Tongue (tissue), 1 donor: ENCODE measurements at regions not wholly inside any gene's neighbourhood (a gene's known extent, or its start where the extent isn't known, plus 50 kb on each side); places are given as distances from the start of the nearest gene placed in this dataset.
"Not testable (repeated sequence)": the region's sequence is repeated elsewhere in the genome, so short reads cannot be mapped to it uniquely, and the experiment has no call there.

Experiments used
- DNase-seq: peaks from one replicate; pipeline ENCODE4 v3.0.0-alpha.2; 2015

DNA sequence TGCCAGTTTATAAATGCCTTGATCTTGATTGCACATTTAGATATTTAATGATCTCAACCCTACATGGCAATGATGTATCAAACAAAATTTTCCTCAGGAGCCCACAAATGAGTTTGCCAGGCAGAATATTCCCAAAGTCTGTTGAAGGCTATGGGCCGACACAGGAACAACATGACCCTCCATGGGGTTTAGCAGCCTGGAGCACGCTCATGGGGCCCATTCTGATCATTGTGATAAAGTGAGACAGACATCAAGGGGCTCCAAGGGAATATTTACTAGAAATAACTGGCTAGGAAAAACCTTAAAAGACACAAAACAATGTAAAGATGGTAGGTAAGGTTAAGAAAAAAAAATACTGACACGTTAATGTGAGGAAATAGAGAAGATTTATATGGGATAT is 485.4 kb downstream of the PLCL1 start:
- no peak for DNase-seq

DNA sequence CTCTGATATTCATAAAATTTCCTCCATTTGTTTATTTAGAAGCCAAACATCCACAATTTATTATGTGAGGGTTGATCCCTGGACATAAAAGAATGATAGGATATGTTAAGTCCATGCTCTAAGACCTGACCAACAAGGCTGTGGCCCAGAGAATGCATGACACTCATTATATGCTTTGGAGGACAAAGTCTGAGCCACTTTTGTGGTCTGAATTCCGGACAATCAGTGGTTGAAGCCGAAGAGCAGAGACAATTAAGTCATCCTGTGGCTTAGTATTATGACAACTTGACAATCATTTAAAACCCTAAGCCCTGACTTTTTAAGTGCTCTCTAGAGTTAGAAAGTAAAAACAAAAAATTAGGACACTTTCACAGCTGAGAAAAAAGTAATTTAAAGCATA is 483.3 kb downstream of the PLCL1 start:
- no peak for DNase-seq

DNA sequence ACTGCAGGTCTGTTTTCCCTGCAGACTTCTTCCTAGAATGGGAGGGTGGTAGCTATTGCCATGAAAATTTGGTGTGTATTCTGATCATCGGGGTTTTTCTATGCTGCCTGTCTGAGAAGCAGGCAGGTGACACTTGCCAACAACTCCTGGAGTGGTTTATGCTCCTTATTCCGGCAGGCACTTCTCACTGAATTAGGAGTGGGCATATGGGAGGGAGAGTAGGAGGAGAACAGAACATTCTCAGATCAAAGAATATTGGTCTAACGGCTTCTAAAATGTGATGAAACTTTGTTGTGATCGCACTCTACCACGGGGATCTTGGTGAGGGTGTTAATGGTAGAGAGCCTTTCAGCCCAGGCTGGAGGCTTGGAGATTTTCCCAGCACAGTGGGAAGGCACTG is 480.8 kb downstream of the PLCL1 start:
- no peak for DNase-seq

DNA sequence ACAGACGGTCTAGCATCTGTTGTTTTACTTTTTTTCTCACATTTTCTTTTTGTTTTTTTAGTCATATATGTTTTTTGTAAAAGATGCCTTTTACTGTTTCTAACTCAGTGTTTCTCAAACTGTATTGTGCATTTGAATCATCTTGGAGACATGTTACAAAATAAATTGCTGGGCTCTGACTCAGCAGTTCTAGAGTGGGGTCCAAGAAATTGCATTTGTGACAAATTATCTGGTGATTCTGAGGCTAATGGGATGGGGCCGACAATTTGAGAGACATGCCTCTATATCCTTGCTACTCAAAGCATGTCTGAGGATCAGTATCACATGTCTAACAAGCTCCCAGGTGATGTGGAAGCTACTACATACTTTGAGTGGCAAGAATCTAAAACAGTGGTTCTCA is 478.8 kb downstream of the PLCL1 start:
- DNase-seq, result no peak

DNA sequence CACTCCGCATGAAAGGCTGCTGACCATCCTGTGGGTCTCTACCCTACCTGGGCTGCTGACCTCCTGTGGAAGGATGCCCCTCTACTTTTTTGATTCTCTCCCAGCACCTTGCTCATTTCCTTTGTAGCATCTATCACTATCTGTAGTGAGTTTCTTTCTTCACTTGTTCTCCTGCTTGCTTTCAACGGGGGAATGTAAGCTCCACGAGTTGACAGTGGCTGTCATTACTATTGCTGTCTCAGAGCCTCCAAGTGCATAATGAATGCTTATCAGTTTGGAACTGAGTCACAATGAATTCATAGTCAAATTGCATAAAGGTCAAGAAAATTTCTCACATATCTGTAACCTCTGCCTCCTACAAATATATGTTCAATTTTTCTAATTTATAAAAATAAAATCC is 477.7 kb downstream of the PLCL1 start:
- DNase-seq, result no peak

DNA sequence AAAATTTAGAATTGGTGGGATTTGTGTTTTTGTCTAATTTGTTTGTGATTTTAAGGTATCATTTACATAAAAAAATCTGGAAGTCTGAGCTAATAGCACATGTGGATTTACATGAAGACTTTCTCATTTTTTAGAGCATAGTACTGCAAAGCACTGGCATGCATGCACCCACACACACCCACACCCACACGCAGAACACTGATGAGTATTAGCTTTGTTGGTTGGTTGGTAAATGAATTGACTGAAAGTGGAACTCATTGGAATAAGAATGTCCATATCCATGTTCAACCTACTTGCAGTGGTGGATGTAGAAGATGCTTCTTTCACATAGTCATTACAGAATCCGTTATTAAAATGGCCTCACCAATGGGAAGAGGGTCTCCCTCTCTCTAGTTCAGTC is 475.8 kb downstream of the PLCL1 start:
- no peak for DNase-seq

DNA sequence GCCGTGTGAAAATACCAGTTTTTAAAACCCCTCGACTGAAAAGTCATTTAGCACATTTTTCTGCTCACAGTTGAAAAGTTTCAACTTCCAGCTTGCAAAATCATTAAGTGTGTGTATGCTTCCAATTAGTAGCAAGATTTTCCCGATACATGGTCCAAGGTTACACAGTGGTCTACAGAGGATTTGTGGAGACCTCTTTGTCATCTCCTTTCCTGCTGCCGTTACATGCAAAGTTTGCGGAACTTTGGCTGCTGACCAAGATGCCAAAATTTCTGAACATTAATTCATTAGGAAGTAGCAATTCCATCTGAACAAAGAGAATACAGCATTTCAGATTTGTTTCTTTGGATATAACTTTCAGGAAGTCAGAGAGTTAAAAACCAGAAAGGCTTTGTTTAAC is 474.6 kb downstream of the PLCL1 start:
- peak; percentile 31 for DNase-seq

DNA sequence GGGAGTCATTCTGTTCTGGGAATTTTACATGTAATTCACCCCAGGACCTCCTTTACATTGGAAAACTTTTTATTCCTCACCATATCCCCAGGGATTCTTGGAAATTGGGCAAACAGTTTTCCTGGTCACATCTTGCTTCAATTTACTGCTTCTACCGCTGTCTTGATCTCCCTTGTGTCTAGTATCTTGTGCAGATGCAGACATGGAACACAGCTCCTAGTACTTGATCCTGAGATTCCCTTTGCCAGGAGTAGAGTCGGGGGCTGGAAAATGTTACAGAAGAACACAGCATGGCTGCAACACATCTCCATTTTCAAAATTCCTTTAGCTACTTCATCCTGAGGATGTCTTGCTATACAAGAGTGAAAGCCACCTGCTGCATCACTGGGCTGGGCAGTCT is 472.8 kb downstream of the PLCL1 start:
- peak; percentile 47 for DNase-seq

DNA sequence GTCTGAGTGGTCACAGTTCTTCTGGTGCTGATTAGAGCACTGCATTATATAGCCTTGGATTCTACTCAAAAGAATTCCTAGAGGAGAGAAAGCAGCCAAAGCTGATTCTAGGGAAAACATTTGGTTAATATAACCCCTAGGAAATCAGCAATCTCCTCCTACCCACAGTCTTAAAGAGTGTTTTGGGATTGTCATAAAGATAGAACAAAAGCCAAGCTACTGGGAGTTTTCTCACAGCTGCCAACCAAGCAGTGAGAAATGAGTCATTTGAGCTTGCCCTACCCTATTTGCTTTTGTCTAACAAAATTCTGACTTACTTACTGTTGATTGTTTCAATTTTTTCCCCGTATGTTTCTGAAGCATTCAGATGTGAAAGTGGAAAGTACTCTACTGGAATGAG is 469.3 kb downstream of the PLCL1 start:
- peak; percentile 51 for DNase-seq

DNA sequence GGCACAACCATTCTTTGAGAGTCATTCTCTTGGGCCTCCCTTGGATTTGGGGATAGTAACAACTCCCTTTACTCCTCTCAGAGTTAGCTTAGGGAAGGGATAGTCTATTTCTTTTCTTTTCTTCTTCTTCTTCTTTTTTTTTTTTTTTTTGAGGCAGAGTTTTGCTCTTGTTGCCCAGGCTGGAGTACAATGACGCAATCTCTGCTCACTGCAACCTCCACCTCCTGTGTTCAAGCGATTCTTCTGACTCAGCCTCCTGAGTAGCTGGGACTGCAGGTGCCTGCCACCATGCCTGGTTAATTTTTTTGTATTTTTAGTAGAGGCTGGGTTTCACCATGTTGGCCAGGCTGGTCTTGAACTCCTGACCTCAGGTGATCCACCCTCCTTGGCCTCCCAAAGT is 465.8 kb downstream of the PLCL1 start:
- not testable (repeated sequence) for DNase-seq

DNA sequence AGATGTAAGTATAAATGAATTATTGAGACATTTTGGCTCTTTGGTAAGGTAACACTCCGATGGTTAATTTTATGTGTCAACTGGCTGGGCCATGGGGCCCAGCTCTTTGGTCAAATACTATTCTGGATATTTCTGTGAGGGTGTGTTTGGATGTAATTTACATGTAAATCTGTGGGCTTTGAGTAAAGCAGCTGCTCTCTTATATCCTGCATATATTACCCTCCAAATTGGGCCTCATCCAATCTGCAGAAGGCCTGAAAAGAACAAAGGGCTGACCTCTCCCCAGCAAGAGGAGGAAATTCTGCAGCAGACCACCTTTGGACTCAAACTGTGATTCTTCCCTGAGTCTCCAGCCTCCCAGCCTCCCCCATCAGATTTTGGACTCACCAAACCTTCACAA is 464.1 kb downstream of the PLCL1 start:
- DNase-seq, result no peak

DNA sequence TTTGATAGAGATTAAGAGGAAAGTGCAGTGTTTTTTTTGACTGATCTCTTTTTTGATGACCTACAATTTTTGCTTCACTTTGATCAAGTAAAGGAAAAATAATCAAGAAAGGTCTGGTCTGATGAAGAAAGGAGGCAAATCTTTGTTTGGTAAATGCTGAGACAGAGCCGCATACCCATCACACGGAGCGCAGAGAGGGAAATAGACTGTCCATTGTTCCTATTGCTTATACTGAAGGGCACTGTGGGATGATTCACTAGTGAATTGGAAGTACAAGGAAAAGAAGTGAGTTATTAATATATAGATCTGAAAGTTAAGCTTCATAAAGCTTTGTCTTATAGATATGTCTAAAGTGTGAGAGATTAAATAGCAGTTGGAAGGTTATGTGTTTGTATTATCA is 455.1 kb downstream of the PLCL1 start:
- no peak for DNase-seq

DNA sequence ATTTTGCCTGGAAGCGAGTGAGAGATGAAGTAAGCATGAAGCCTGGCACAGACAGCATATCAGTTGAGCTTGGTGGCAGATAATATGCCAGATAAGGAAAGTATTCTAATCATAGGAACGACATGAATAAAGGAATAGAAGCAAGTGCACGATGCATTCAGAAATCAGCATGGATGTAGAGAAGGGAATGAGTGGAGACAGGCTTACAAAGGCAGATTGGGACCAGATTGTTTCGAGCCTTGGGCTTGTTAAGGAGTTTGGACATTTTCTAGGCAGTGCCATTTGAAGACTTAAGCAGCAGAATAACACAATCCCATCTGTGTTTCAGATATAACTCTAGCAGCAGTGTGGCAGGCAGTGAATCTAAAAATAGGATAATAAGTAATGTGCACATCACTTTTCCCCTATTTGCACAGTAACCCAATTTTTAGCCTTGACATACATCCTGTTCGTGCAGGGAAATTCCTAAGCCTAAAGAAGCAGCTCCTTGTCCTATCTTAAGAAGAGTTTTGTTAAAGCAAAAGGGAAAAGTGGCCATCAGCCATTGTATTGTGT is 450.2 kb downstream of the PLCL1 start:
- DNase-seq, result peak; percentile 3

DNA sequence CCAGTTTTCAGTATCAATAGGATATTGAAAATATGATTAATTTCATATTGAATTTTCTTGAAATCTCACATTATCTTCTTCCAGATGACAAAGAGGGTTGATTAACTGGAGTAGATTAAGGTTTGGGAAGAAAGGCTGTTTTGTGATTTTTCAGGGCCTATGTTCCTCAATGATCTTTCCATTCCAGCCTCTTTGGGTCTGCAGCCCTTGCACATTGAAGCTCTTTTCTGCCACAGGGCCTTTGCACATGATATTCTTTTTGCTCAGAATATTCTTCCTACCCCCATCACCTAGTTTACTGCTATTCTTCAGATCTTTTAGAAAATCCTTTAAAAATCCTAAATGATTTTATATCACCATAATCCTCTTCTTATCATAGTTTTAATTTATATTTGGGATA is 449.6 kb downstream of the PLCL1 start:
- DNase-seq, result no peak

DNA sequence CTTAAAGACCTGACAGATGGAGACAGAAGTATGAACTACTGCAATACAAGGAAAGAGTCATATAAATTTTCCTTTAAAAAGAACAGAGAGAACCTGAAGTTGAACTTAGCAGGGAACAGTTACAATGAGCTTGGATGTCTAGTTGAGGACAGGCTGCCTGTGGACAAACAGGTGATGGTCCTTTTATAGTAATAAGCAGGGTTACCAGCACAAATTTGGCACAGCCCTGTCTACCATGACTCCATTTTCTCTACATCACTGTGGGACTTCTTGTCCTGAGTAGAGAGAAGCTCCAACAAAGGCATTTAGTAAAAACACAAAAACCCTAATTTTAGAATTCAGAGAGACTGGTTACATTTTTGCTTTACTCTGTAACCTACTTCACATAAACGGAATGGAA is 448.1 kb downstream of the PLCL1 start:
- no peak for DNase-seq

DNA sequence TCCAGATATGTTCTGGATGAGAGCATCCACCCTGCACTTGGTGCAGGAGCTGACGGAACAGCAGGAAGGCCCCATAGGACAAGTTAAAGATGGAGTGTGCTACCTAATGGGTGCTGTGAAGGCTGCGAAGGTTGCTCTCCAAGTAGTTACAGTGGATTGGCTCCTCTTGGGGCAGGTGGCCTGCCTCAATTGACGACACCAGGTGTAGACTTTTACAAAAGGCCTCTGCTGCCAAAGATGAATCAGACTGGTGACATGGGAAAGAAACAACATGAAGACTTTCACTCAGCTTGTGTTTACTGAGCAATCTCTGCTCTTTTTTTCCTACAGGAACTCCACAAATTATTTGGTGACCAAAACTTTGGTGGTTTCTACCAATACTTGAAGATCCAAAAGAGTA is 437.7 kb downstream of the PLCL1 start:
- peak; percentile 3 for DNase-seq

DNA sequence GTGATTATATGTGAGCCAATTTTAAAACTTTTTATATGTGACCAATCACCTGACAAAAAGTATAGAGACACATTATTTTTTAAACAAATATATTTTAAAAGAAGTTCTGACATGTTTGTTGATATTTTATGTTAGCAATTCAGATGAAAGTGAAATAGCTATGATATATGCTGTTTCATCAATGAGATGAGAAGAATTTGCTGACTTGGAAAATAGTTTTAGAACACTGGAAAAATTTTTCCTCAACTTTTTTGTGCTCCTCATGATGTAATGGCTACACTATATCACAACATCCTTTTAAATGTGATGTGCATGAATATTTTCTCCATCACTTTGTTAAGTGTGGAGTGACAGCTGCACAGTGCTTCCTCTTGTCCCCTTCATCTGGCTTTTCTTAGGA is 434.0 kb downstream of the PLCL1 start:
- no peak for DNase-seq

DNA sequence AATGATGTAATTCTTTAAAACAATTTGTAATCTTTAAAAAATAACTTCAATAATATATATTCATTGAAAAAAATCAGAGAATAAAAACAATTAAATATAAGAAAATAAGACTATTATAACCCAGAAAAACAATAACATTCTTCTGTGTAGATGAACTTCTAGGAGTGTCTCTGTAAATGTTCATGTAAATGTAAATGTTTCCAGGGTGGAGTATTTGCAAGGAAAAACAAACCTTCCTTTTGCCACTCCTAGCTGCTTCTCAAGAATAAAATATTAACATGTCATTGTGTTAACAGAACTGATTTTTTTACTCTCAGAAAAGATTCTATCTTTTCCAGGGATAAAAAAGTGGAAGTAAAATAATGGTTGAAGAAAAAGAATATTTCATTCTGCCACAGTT is 431.9 kb downstream of the PLCL1 start:
- DNase-seq, result no peak

DNA sequence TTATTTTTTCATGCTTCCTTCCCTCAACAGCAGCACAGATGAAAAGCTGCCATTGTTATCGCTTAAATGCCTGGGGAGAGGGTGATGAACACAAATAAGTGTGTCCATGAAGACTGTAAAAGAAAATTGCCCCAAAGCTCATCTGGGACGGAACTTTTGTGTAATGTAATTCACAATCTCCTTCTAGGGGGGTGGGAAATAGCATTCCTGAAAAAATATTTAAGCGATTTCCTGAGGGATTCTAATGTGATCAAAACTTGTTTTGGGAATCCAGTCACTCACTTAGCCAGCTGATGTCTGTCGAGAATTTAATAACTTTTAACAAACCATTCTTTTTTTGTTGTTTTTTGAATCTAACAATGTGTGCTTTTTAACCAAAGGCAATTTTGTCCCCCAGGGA is 427.9 kb downstream of the PLCL1 start:
- DNase-seq, result no peak

DNA sequence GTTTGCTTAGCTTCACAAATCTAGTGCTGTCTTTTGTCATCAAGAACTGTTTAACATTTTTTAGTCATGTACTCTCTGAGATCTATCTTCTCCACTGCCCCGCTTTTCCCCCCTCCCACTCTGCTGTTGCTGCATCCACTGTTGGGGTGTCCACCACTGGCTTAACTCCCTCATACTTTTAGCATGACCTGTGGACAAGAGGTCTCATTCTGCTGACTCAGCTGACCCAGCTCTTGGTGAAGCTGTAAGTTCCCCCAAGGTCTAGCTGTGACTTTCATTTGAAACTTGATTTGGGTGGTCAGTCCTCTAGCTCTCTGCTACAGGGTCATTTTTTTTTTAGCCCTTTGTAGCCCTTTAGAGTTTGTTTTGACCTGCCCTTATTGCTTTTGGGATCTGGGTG is 427.2 kb downstream of the PLCL1 start:
- no peak for DNase-seq

DNA sequence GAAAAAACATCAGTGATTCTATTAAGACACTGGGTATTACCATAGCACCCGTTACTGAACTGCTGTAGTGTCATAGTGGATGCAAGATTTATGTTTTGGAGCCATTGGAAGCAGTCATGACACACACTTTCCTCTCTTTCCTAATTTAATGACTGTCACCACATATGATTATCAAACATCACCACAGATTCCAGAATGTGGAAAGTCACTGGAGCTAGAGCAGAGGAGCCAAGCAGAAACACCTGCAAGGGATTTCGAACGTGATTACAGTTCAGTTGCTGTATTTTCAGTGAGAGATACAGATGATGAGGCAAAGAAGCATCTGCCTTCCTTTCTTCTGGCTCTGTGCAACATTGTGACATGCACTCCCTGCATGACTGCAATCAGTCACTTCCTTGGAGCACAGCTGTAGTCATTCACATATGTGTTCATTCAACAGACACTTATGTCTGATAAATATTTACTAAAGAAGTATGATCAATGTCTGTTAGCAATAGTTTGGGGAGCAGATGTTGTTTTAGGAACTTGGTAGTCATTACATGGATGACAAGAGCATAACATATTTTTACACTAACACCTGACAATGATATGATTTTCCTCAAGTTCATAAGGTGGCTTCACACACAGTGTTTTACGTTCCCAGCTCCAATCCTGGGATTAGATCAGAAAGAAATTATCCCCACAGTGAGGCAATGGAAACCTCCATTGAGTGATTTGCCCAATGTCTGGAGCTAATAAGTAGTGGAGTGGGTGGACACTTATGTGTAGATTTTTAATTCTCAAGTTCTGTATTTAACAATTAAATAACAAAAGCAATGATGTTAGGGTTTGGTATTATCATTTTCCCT is 416.6 kb downstream of the PLCL1 start:
- DNase-seq, result peak; percentile 48

DNA sequence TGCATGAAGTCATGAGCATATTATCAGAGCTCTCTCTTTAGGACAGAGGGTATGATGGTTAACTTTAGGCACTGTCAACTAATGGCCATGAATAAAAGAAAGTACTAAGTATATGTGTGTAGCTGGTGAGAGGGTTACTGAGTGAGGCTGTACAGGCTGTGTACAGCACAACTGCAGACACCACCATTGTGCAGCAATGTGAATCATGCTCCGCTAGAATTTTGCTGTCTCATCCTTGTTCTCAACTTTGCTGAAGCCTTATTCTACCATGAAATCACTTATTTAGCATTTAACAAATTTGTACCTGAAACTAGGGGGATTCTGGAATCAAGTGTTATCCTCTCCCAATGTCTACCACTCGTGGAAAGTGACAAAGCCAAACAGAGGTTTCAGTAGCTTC is 414.9 kb downstream of the PLCL1 start:
- DNase-seq, result no peak

DNA sequence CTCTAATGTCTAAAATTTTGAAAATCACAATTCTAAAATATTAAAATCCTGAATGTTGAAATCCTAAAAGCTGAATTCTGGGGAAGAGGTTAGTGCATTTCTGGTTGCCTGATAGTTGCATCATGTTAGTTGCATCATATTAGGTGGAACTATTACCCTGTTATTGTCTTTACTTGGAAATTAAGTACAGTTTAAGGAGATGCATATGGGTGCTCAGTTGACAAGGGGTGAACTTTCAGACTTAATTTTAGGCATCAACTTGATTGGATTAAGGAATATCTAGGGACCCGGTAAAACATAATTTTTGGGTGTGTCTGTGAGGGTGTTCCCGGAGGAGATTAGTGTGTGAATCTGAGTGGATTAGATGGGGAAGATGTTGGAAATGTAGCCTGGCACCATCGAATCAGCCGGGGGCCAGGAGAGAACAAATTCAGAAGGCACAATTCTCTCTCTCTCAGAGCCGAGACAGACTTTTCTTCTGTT is 409.8 kb downstream of the PLCL1 start:
- DNase-seq, result no peak

DNA sequence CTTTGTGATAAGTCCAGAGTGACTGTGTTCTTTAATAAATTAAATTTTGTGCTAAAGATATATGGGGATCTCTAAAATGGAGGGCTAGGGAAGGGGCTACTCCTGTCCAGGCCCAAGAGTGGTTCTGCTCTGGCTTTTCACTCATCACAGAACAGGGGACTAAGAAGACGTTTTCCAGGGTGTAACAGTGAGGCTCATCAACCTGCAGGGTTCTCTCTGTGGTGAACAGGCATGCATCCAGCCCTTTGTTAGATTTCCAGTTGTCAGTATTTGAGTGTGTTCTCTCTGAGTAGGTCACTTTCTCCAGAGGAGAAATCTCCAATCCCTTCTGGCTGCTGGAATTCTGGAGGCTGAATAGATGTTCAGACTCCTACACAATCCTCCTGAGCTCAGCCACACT is 408.9 kb downstream of the PLCL1 start:
- no peak for DNase-seq
